ENCODE measurements at regions not wholly inside any gene's neighbourhood (a gene's known extent, or its start where the extent isn't known, plus 50 kb on each side); places are given as distances from the start of the nearest gene placed in this dataset.

- no peak for DNase-seq
Observed at GRCh38 chr11:45518141-45518832, 147.1 kb downstream of the CHST1 start.

DNA sequence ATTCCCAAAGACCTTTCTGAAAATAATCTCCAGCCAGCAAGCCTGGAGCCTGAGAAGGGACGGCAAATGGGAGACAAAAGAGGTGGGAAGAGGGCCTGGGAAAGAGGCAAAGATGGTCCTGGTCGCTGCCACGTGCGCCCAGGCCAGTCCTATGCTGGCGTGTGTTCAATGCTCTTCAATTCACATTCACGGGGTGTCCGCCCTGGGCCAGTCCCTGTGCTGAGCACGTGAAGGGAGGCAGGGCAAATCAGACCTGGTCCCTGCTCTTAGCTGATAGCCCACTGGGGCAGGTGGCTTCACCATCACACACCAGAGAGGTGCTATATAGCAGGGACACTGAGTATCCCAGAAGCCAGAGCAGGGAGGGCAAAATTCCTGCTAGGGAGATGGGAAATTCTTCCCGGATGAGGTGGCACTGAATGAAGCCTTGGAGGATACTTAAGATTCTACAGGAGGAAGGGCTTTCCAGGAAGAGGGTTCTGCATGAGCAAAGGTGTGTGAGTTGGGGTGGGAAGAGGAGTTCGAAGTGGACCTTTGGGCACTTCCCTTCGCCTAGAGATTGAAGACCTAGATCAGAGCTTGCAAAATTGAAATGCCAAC, 148.2 kb downstream of the CHST1 start:
- no peak for DNase-seq

DNA sequence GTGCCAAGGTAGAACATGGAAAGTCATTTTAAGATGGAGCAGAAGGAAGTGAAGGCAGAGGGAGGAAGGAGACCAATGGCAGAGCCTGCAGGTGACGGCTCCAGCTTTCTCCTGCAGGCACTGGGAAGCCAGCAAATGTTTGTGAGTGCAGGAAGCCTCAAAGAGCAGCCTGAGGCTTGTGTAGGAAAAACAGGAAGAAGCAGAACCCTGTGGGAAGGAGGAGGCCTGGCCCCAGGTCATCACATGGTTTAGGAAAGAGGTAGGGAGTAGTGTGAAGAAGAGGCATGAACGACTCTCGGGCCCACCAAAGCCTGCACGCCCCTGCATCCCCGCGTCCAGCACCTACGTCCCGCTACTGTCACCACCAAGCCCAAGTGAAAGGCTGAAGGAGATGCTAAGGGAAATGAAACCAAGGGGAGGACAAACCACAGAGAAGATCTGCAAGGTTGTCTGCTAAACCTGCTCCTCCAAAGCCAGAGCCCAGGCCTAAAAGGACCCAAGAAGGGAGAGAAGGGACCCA, 151.5 kb downstream of the CHST1 start:
- no peak for DNase-seq

- no peak for DNase-seq
Observed at GRCh38 chr11:45512471-45513148, 152.8 kb downstream of the CHST1 start.

DNA sequence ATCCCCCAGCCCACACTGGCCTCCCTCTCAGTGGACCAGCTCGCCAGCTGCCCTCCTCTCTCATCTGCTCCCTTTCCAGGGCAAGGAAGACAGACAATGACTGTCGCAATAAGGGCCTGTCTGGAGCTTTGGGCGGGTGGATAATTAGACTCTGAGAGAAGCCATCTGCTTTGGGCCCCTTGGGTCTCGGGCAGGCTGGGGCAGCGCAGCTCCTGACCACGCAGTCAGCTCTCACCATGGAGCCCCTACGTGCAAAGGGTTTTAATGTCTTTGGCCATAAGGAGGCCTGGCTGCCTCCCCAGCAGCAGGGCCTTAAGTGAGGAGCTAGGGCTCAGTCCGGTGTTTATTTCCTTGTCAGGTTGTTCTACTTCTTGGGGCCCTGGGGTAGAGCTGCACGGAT, 153.9 kb downstream of the CHST1 start:
- no peak for DNase-seq

- DNase-seq, result no peak
Observed at GRCh38 chr11:45507916-45508315, 157.5 kb downstream of the CHST1 start.

DNA sequence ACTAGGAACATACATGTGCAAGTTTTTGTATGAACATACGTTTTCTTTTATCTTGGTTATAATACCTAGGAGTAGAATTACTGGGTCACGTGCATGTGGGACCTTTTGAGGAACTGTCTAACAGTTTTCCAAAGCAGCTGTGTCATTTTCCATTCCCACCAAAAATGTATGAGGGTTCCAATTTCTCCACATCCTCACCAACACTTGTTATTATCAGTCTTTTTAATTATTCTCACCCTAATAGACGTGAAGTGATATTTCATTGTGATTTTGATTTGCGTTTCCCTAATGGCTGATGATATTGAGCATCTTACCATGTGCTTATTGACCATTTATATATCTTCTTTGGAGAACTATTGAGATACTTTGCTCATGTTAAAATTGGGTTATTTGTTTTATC, 162.1 kb downstream of the CHST1 start:
- DNase-seq, result no peak

DNA sequence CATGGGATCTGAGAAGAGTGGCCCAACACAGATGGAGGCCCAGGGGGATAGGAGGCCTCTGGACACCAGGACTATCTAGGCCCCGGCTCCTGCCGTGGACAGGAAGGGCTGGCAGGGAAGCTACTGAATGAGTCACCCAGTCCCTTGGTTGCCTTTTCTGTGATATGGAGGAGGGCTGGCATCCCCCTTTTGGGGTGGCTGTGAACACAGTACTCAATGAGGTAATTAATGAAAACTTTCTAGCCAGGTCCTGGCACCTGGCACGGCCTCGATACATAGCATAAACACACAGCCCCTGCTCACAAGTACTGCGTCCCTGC, 163.2 kb downstream of the CHST1 start:
- DNase-seq, result no peak

GRCh38 chr11:45501392-45502225, 163.8 kb downstream of the CHST1 start:
- DNase-seq, result no peak

DNA sequence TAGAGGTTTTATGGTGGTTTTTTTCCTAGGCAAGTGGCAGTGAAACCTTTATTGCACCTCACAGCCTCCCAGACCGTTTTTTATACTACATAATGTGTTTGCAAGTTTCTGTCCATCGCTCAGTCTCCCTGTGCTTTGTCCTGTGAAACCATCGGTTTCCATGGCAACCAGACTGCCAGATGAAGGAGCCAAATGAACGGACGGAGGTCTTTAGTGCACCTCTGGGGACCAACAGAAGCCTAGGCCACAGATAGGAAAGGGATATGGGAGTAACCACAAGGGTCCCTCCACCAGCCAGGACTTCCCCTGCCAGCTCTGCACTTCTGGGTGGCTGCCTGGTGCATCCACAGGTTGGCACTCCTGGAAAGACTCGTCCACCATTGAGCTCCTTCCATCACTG, 165.0 kb downstream of the CHST1 start:
- no peak for DNase-seq

- DNase-seq, result no peak
Observed at GRCh38 chr11:45494738-45495137, 170.7 kb downstream of the CHST1 start.

GRCh38 chr11:45489281-45489905, 176.0 kb downstream of the CHST1 start:
- no peak for DNase-seq

DNA sequence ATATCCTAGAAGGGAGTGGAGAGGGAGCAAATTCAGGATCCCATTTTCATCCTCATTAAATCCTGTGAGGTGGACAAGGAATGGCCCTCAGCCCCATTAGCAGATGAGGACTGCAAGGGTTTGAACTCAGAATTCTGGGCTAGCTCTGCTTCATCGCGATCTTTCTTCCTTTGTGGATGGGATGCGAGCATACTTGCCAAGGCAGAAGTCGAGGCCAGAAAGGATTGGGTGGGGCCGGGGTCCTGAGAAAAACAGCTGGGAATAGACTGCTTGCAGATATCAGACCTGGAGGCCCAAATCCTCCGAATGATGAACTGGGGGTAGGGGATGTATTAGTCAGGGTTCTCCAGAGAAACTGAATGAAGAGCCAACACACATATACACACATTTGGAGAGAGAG, 179.0 kb downstream of the CHST1 start:
- no peak for DNase-seq

DNA sequence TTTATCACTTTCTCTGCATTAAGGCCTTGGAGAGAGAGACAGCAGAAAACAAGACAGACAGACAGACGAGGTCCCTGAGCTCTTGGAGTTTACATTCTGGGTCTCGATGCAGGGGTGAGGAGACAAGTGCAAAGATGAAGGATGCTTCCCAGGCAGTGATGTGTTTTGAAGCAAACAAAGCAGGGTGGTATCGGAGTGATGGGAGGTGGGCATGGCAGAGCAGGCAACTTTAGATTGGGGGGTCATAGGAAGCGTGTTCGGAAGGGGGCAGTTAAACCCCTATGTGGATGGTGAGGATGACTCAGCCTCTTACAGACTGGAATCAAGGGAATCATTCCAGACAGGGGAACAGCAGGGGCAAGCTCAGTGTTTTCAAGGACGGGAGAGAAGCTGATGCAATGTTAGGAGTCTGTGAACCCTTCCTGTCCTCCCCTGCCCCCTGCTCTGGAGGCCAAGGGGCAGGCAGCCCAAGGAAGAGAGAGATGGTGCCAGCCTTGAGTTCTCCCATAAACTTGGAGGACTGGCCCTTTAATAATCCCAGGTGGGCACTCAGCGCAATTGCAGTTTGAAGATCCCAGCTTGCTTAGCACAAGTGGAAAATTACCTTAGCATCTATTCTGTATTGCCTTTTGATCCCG, 180.2 kb downstream of the CHST1 start:
- no peak for DNase-seq

GRCh38 chr11:45484326-45484883, 181.0 kb downstream of the CHST1 start:
- DNase-seq, result no peak

GRCh38 chr11:45483416-45483815, 182.0 kb downstream of the CHST1 start:
- no peak for DNase-seq

DNA sequence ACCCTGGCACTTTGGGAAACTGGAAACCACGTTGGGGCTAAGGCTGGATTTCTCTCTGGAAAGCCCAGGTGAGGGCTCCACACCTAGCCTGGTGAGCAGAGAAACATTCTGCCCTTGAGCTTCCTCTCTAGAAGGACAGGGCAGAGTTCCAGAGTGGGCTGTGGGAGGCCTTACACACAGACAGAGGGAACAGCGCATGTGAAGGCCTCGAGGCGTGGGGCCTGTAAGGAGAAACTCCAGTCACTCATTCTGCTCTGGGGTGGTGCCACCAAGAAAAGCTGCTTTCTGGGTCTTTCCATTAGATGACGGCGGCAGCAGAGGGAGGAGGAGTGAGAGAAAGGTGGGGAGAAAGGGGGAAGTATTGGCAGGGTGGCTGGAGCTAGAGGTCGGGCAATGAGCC, 183.1 kb downstream of the CHST1 start:
- no peak for DNase-seq

DNA sequence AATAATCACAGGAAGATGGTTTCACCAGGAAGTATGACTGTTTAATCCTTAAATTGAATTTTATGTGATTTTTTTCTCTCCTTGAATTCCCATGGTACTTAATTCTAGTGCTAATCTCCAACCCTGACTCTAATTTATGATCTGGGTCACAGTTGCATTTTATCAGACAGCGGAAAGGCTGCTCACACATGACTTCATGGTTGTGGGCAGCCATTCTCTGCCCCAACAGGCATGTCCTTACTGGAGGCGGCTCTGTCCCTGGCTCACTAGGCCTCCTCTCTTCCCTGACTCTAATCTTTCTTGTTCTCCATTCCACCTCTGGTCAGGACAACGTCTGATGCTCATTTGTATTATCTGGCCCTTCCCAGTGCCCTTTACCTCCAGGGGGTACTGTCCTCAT, 184.4 kb downstream of the CHST1 start:
- no peak for DNase-seq

- no peak for DNase-seq
Observed at GRCh38 chr11:45477588-45477987, 187.8 kb downstream of the CHST1 start.

DNA sequence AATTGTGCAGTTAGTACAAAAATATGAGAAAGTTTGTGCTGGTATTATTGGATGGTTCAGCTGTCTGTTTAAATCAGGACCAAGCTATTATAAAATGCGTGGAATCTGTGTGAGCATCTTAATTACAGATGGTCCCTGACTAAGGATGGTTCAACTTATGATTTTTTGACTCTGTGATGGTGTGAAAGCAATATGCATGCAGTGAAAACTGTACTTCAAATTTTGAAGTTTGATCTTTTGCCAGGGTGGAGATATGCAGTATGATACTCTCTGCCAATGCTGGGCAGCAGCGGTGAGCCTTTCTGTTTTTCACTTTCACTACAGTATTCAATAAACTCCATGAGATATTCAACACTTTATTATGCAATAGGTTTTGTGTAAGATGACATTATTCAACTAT, 189.3 kb downstream of the CHST1 start:
- no peak for DNase-seq

DNA sequence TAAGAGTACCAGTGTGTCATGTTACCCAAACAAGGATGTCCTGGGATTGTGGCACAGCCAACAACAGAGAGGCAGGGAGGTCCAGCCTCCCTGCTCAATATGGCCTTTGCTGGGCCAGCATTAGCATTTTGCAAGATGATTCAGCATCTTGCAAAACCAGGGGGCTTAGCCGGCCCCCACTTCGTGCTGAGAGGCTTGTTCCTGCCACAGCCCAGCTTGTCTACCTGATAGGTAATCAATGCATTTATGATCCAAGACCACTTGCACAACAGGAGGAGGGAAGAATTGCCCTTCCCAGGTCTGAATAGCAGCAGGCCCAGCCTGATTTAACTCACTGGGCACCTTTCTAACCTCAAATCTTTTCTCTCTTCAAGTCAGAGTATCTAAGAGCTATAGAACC, 189.0 kb upstream of the SYT13 start:
- no peak for DNase-seq

DNA sequence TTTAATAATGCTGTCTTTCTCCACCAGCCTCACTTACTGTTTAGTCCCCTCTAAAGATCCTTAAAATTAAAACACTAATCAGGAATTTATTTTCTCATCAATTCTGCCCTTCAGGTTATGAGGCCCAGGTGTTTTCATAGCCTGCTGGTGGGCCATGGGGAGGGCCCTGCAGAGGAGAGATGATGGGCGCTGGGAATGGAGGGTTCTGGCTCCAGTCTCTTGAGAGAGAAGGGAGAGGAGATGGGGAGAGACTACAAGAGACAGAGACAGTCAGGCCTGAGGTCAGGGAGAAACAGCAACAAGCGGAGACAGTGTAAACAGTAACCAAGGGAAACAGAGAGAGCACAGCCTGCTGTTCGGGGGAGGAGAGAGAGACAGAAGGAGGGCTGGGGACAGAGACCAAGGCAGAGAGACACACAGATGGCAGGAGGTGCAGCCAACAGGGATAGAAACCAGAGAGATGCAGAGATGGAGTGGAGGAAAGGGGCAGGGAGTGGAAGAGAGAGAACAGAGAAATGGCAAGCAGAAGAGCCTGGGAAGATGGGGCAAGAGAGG, 187.3 kb upstream of the SYT13 start:
- no peak for DNase-seq
